NB4 (cell line): ENCODE measurements at regions not wholly inside any gene's neighbourhood (a gene's known extent, or its start where the extent isn't known, plus 50 kb on each side); places are given as distances from the start of the nearest gene placed in this dataset.

Experiments used
- CTCF ChIP-seq: IDR thresholded peaks from one replicate; pipeline ENCODE4 v1.5.1; 2012; ENCODE audit warnings: low read depth, low read length
- MYC ChIP-seq: IDR thresholded peaks from 2 replicates; pipeline ENCODE4 v1.6.1; 2011; ENCODE audit warnings: low read depth, low read length
- POLR2A ChIP-seq: IDR thresholded peaks from 2 replicates; pipeline ENCODE4 v1.6.1; 2011; ENCODE audit warnings: mild to moderate bottlenecking; ENCODE audit not compliant: insufficient read length; ENCODE audit errors: extremely low read depth
- TF ChIP-seq, protein P1 (sequence below): IDR thresholded peaks from 2 replicates; pipeline ENCODE4 v1.6.1; 2011; ENCODE audit warnings: low read depth, low read length

GRCh38 chr3:75254685-75255084, 409.4 kb upstream of the FRG2C start:
- TF ChIP-seq CTCF (no peak), POLR2A (no peak), MYC (no peak)
- TF ChIP-seq, protein P1, sequence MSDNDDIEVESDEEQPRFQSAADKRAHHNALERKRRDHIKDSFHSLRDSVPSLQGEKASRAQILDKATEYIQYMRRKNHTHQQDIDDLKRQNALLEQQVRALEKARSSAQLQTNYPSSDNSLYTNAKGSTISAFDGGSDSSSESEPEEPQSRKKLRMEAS, result no peak
